Thyroid gland (tissue), 4 donors: ENCODE measurements at regions not wholly inside any gene's neighbourhood (a gene's known extent, or its start where the extent isn't known, plus 50 kb on each side); places are given as distances from the start of the nearest gene placed in this dataset.

Source experiments
- POLR2A ChIP-seq, 2 donors: fragments of 450-650 bp; IDR thresholded peaks; one replicate each; pipeline ENCODE4 v1.6.1; 2017; ENCODE audit warnings: antibody characterized with exemption in 2 of 2, mild to moderate bottlenecking in 2 of 2, moderate library complexity in 1 of 2
- TF ChIP-seq, protein P1 (sequence below), 6 experiments: fragments of 200-600 bp in 3 of 6; fragments of 450-650 bp in 3 of 6; sonication (generic) in 3 of 6; IDR thresholded peaks; one replicate each; pipeline ENCODE4 v1.5.1; 2016 to 2019; ENCODE audit warnings: antibody characterized with exemption in 6 of 6, mild to moderate bottlenecking in 2 of 6, inconsistent platforms in 1 of 6, moderate library complexity in 1 of 6

DNA sequence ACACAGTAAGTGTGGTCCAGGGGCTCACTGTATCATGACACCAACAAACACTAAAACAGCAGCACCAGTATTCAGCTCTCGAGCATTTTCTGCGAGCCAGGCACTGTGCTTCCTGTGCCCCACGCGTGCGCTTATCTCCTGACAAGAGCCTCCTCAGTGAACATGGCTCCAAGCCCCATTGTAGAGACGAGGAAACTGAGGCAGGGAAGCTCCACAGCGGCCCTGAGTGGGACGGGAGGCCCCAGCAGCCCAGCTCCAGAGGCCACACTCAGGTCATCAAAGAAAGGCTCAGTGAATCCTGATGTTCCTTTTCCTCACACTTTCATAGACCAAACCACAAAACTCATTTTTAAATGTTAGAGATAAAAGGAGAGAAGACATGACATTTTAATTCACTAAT, 113.1 kb downstream of the TPRA1 start:
- TF ChIP-seq, protein P1, sequence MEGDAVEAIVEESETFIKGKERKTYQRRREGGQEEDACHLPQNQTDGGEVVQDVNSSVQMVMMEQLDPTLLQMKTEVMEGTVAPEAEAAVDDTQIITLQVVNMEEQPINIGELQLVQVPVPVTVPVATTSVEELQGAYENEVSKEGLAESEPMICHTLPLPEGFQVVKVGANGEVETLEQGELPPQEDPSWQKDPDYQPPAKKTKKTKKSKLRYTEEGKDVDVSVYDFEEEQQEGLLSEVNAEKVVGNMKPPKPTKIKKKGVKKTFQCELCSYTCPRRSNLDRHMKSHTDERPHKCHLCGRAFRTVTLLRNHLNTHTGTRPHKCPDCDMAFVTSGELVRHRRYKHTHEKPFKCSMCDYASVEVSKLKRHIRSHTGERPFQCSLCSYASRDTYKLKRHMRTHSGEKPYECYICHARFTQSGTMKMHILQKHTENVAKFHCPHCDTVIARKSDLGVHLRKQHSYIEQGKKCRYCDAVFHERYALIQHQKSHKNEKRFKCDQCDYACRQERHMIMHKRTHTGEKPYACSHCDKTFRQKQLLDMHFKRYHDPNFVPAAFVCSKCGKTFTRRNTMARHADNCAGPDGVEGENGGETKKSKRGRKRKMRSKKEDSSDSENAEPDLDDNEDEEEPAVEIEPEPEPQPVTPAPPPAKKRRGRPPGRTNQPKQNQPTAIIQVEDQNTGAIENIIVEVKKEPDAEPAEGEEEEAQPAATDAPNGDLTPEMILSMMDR (IDR thresholded peaks at IDR 0.05): no peak
- no peak for TF ChIP-seq POLR2A (IDR thresholded peaks at IDR 0.05)
